Muscle layer of colon (tissue), 2 donors: ENCODE measurements at regions not wholly inside any gene's neighbourhood (a gene's known extent, or its start where the extent isn't known, plus 50 kb on each side); places are given as distances from the start of the nearest gene placed in this dataset.

Experiments
- H3K27ac ChIP-seq: one replicate; pipeline ENCODE4 v1.7.0; 2013; ENCODE audit warnings: low read depth, mild to moderate bottlenecking, low read length, moderate library complexity
- H3K27me3 ChIP-seq, 2 donors: one replicate each; pipeline ENCODE4 v1.7.0; 2013; ENCODE audit warnings: low read length in 2 of 2, mild to moderate bottlenecking in 2 of 2; ENCODE audit not compliant: insufficient read depth in 2 of 2, control insufficient read depth in 1 of 2
- H3K36me3 ChIP-seq: one replicate; pipeline ENCODE4 v1.7.0; 2013; ENCODE audit warnings: mild to moderate bottlenecking, low read length; ENCODE audit not compliant: insufficient read depth
- H3K4me1 ChIP-seq: one replicate; pipeline ENCODE4 v1.7.0; 2013; ENCODE audit warnings: mild to moderate bottlenecking, low read length; ENCODE audit not compliant: insufficient read depth
- H3K4me3 ChIP-seq, 2 donors: one replicate each; pipeline ENCODE4 v1.7.0; 2013; ENCODE audit warnings: low read length in 2 of 2, low read depth in 1 of 2, mild to moderate bottlenecking in 1 of 2, moderate library complexity in 1 of 2
- H3K9ac ChIP-seq: one replicate; pipeline ENCODE4 v1.7.0; 2013; ENCODE audit warnings: low read length
- H3K9me3 ChIP-seq: one replicate; pipeline ENCODE4 v1.7.0; 2013; ENCODE audit warnings: mild to moderate bottlenecking, low read length
- donor health status: abdominal sarcoma.
- donor health status: Adenocarcinoma of cecum.

GRCh38 chr19:31160336-31160926 is 188.8 kb downstream of the TSHZ3 start:
- Histone ChIP-seq H3K9ac (no peak overlapping the region), H3K4me3 (no peak overlapping the region), H3K4me1 (no peaks in the 10 kb centered on the region), H3K27me3 (no peaks in the 10 kb centered on the region), H3K9me3 (no peaks in the 10 kb centered on the region), H3K27ac (no peak overlapping the region), H3K36me3 (no peaks in the 10 kb centered on the region)

- Histone ChIP-seq H3K9me3 (no peaks in the 10 kb centered on the region), H3K27ac (no peak overlapping the region), H3K36me3 (no peaks in the 10 kb centered on the region), H3K4me3 (no peak overlapping the region), H3K4me1 (no peaks in the 10 kb centered on the region), H3K9ac (no peak overlapping the region), H3K27me3 (no peaks in the 10 kb centered on the region)
Measured at GRCh38 chr19:31154021-31154420, 195.2 kb downstream of the TSHZ3 start.

GRCh38 chr19:31152906-31153305 is 196.3 kb downstream of the TSHZ3 start:
- H3K4me1 ChIP-seq, result no peaks in the 10 kb centered on the region
- no peaks in the 10 kb centered on the region for H3K27me3 ChIP-seq
- no peaks in the 10 kb centered on the region for H3K36me3 ChIP-seq
- H3K27ac ChIP-seq, result no peak overlapping the region
- H3K9ac ChIP-seq, result no peak overlapping the region
- no peak overlapping the region for H3K4me3 ChIP-seq
- H3K9me3 ChIP-seq, result no peaks in the 10 kb centered on the region

GRCh38 chr19:31149441-31149941 is 199.7 kb downstream of the TSHZ3 start:
- no peaks in the 10 kb centered on the region for H3K36me3 ChIP-seq
- no peak overlapping the region for H3K4me3 ChIP-seq
- no peaks in the 10 kb centered on the region for H3K27me3 ChIP-seq
- H3K9ac ChIP-seq, result no peak overlapping the region
- H3K4me1 ChIP-seq, result peaks cover 7% of the 10 kb centered on the region
- no peak overlapping the region for H3K27ac ChIP-seq
- H3K9me3 ChIP-seq, result no peaks in the 10 kb centered on the region

GRCh38 chr19:31148671-31149070 is 200.6 kb downstream of the TSHZ3 start:
- no peak overlapping the region for H3K27ac ChIP-seq
- H3K36me3 ChIP-seq, result no peaks in the 10 kb centered on the region
- H3K27me3 ChIP-seq, result no peaks in the 10 kb centered on the region
- H3K4me1 ChIP-seq, result peaks cover 7% of the 10 kb centered on the region
- H3K9ac ChIP-seq, result no peak overlapping the region
- no peak overlapping the region for H3K4me3 ChIP-seq
- H3K9me3 ChIP-seq, result no peaks in the 10 kb centered on the region

- Histone ChIP-seq H3K27me3 (no peaks in the 10 kb centered on the region), H3K4me1 (peaks cover 7% of the 10 kb centered on the region), H3K36me3 (no peaks in the 10 kb centered on the region), H3K9ac (no peak overlapping the region), H3K4me3 (no peak overlapping the region), H3K9me3 (no peaks in the 10 kb centered on the region), H3K27ac (no peak overlapping the region)
Measured at GRCh38 chr19:31147234-31147633, 202.0 kb downstream of the TSHZ3 start.

- H3K27ac ChIP-seq, result no peak overlapping the region
- no peaks in the 10 kb centered on the region for H3K36me3 ChIP-seq
- no peaks in the 10 kb centered on the region for H3K9me3 ChIP-seq
- no peak overlapping the region for H3K4me3 ChIP-seq
- peaks cover 7% of the 10 kb centered on the region for H3K4me1 ChIP-seq
- no peaks in the 10 kb centered on the region for H3K27me3 ChIP-seq
- H3K9ac ChIP-seq, result no peak overlapping the region
Measured at GRCh38 chr19:31146546-31147183, 202.6 kb downstream of the TSHZ3 start.

- Histone ChIP-seq H3K36me3 (no peaks in the 10 kb centered on the region), H3K4me1 (peaks cover 7% of the 10 kb centered on the region), H3K27me3 (no peaks in the 10 kb centered on the region), H3K4me3 (no peak overlapping the region), H3K9ac (no peak overlapping the region), H3K9me3 (no peaks in the 10 kb centered on the region), H3K27ac (no peak overlapping the region)
Measured at GRCh38 chr19:31146015-31146414, 203.2 kb downstream of the TSHZ3 start.

GRCh38 chr19:31145007-31145406 is 204.2 kb downstream of the TSHZ3 start:
- Histone ChIP-seq H3K4me3 (no peak overlapping the region), H3K9me3 (no peaks in the 10 kb centered on the region), H3K36me3 (no peaks in the 10 kb centered on the region), H3K4me1 (peaks cover 7% of the 10 kb centered on the region), H3K27ac (no peak overlapping the region), H3K27me3 (no peaks in the 10 kb centered on the region), H3K9ac (no peak overlapping the region)

- Histone ChIP-seq H3K4me1 (peaks cover 7% of the 10 kb centered on the region), H3K27ac (no peak overlapping the region), H3K9me3 (no peaks in the 10 kb centered on the region), H3K4me3 (no peak overlapping the region), H3K9ac (no peak overlapping the region), H3K36me3 (no peaks in the 10 kb centered on the region), H3K27me3 (no peaks in the 10 kb centered on the region)
Measured at GRCh38 chr19:31144075-31144870, 205.0 kb downstream of the TSHZ3 start.

GRCh38 chr19:31141301-31141700 is 207.9 kb downstream of the TSHZ3 start:
- Histone ChIP-seq H3K27me3 (no peaks in the 10 kb centered on the region), H3K4me3 (no peak overlapping the region), H3K4me1 (peaks cover 7% of the 10 kb centered on the region), H3K9me3 (no peaks in the 10 kb centered on the region), H3K27ac (no peak overlapping the region), H3K36me3 (no peaks in the 10 kb centered on the region), H3K9ac (no peak overlapping the region)
